ENCODE measurements at regions not wholly inside any gene's neighbourhood (a gene's known extent, or its start where the extent isn't known, plus 50 kb on each side); places are given as distances from the start of the nearest gene placed in this dataset.

DNA sequence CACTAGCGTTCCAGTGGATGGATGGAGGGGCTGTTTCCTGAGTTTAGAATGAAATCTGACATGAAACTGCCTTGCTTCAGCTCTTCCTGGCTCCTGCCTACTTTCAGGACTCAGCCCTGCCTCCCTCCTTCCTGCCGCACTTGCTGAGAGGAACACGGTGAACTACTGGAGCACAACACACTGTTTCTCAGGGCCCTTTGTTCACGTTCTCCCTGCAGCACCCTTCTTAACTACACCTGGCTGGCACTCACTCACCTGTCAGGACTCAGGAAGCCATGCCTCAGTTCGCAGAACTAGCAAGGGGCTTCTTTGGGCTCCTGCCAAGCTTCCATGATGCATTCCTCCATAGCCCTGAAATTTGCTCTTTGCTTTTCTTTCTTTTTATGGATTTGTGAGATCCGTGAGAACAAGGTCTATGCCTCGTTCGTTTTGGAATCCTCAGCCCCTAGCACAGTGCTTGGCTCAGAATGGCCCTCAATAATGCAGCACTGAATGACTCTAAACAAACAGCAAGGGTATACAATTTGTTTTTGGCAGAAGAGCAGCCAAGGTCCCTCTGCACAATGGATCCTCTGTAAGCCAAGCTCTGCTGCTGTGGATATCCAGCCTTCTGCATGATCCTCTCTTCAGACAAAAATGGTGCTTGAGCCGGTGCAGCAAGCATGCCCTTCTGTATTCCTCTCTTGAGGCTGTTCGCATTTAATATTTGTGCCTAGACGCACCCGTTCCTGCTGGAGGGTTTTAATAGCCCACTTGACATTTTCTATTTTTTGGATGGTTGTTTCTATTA, 357.0 kb downstream of the TSN start:
- no peaks in the 10 kb centered on the region for H3K36me3 ChIP-seq (ENCODE audit: control insufficient read depth, insufficient read depth, low read length)
- Mint-ChIP-seq H3K4me3 (ENCODE audit: unreplicated experiment) (no peak overlapping the region), H3K27ac (ENCODE audit: unreplicated experiment) (no peak overlapping the region), H3K9me3 (ENCODE audit: unreplicated experiment) (no peaks in the 10 kb centered on the region), H3K4me1 (ENCODE audit: low read depth, unreplicated experiment) (peaks cover 17% of the 10 kb centered on the region), H3K36me3 (ENCODE audit: insufficient read depth, unreplicated experiment) (no peaks in the 10 kb centered on the region), H3K27me3 (ENCODE audit: insufficient read depth, unreplicated experiment) (peaks cover under 1% of the 10 kb centered on the region)
- TF ChIP-seq CTCF (IDR thresholded peaks at IDR 0.05; ENCODE audit: insufficient read depth in 1 of 2, low read depth in 1 of 2, low read length in 1 of 2, severe bottlenecking in 1 of 2, unreplicated experiment in 1 of 2), result no peak
- no peaks in the 10 kb centered on the region for H3K27me3 ChIP-seq (replicated peaks; ENCODE audit: control insufficient read depth, insufficient read depth, low read length)
- no peak for DNase-seq
- no TSS peak for BruUV-seq (replicated peaks)
- POLR2A ChIA-PET, result no interaction called here
- H3K4me3 ChIP-seq (ENCODE audit: low read depth, low read length), result no peak overlapping the region
- intact Hi-C loops (cut with micrococcal nuclease; ENCODE audit: unreplicated experiment), result no loop called here
- H3K9me3 ChIP-seq, result no peaks in the 10 kb centered on the region
- peaks cover 5% of the 10 kb centered on the region; the same call in 1 of the 2 replicates for H3K4me1 ChIP-seq
- CTCF ChIA-PET, result no interaction called here

- Histone ChIP-seq H3K4me3 (ENCODE audit: low read depth, low read length) (no peak overlapping the region), H3K27me3 (replicated peaks; ENCODE audit: control insufficient read depth, insufficient read depth, low read length) (no peaks in the 10 kb centered on the region), H3K9me3 (no peaks in the 10 kb centered on the region; the same call in 1 of the 2 replicates), H3K36me3 (ENCODE audit: control insufficient read depth, insufficient read depth, low read length) (no peaks in the 10 kb centered on the region), H3K4me1 (no peaks in the 10 kb centered on the region)
- no peak overlapping the region for H3K27ac Mint-ChIP-seq (ENCODE audit: unreplicated experiment)
- BruUV-seq (replicated peaks), result no TSS peak
- no peaks in the 10 kb centered on the region for H3K36me3 Mint-ChIP-seq (ENCODE audit: insufficient read depth, unreplicated experiment)
- peaks cover 3% of the 10 kb centered on the region for H3K27me3 Mint-ChIP-seq (ENCODE audit: insufficient read depth, unreplicated experiment)
- no peaks in the 10 kb centered on the region for H3K9me3 Mint-ChIP-seq (ENCODE audit: unreplicated experiment)
- no peak for DNase-seq
- POLR2A ChIA-PET, result no interaction called here
- no peak for TF ChIP-seq CTCF (IDR thresholded peaks at IDR 0.05; ENCODE audit: insufficient read depth in 1 of 2, low read depth in 1 of 2, low read length in 1 of 2, severe bottlenecking in 1 of 2, unreplicated experiment in 1 of 2)
- H3K4me1 Mint-ChIP-seq (ENCODE audit: low read depth, unreplicated experiment), result peaks cover 2% of the 10 kb centered on the region
- H3K4me3 Mint-ChIP-seq (ENCODE audit: unreplicated experiment), result no peak overlapping the region
- CTCF ChIA-PET, result interaction anchor here (1.0 kb wide), 1 partner anchor 57 kb away, joined by 4 read pairs; no protein-coding TSS in a partner anchor
- intact Hi-C loops (cut with micrococcal nuclease; ENCODE audit: unreplicated experiment), result no loop called here
Measured at GRCh38 chr2:122114421-122114820, 359.0 kb downstream of the TSN start.

DNA sequence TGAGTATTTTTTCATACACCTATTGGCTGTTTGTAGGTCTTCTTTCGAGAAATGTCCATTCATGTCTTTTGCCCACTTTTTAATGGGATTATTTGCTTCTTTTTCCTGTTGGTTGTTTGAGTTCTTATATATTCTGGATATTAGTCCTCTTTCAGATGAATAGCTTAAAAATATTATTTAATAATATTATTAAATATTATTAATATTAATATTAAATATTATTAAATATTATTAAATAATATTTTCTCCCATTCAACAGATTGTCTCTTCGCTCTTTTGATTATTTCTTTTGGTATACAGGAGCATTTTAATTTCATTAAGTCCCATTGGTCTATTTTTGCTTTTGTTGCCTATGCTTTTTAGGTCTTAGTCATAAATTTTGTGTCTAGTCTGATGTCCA, 361.9 kb downstream of the TSN start:
- H3K4me1 ChIP-seq, result no peaks in the 10 kb centered on the region
- no peaks in the 10 kb centered on the region for H3K27me3 ChIP-seq (replicated peaks; ENCODE audit: control insufficient read depth, insufficient read depth, low read length)
- TF ChIP-seq CTCF (IDR thresholded peaks at IDR 0.05; ENCODE audit: insufficient read depth in 1 of 2, low read depth in 1 of 2, low read length in 1 of 2, severe bottlenecking in 1 of 2, unreplicated experiment in 1 of 2), result no peak
- BruUV-seq (replicated peaks), result no TSS peak
- peaks cover 9% of the 10 kb centered on the region for H3K9me3 Mint-ChIP-seq (ENCODE audit: unreplicated experiment)
- ChIA-PET POLR2A (no interaction called here), CTCF (no interaction called here)
- H3K36me3 ChIP-seq (ENCODE audit: control insufficient read depth, insufficient read depth, low read length), result no peaks in the 10 kb centered on the region
- H3K27me3 Mint-ChIP-seq (ENCODE audit: insufficient read depth, unreplicated experiment), result peaks cover 6% of the 10 kb centered on the region
- no peak overlapping the region for H3K27ac Mint-ChIP-seq (ENCODE audit: unreplicated experiment)
- no peak overlapping the region for H3K4me3 ChIP-seq (ENCODE audit: low read depth, low read length)
- intact Hi-C loops (cut with micrococcal nuclease; ENCODE audit: unreplicated experiment), result no loop called here
- DNase-seq, result no peak
- H3K9me3 ChIP-seq, result no peaks in the 10 kb centered on the region; the same call in 1 of the 2 replicates
- H3K36me3 Mint-ChIP-seq (ENCODE audit: insufficient read depth, unreplicated experiment), result no peaks in the 10 kb centered on the region
- H3K4me1 Mint-ChIP-seq (ENCODE audit: low read depth, unreplicated experiment), result no peaks in the 10 kb centered on the region
- H3K4me3 Mint-ChIP-seq (ENCODE audit: unreplicated experiment), result no peak overlapping the region
